HepG2 (cell line): ENCODE measurements at regions not wholly inside any gene's neighbourhood (a gene's known extent, or its start where the extent isn't known, plus 50 kb on each side); places are given as distances from the start of the nearest gene placed in this dataset.

Experiments
- ATAC-seq: fragments of 200-7000 bp; cut with Tn5 transposase; 3 replicates; pipeline ENCODE4 v1.9.1; 2020; ENCODE audit warnings: mild to moderate bottlenecking, moderate library complexity
- BruUV-seq: library from RNA; stranded (reverse); fragments of 400-500 nt; replicated peaks from 2 replicates; lab custom pipeline; 2021; lab: Mats Ljungman, UMichigan
- CTCF ChIA-PET: fragments of 300-600 bp; formaldehyde crosslinking; extraction: SDS; loops from one replicate; lab custom pipeline; 2021; ENCODE audit warnings: low total read pairs, inconsistent platforms, low intra/inter-chr PET ratio; lab: Yijun Ruan, JAX
- POLR2A ChIA-PET: fragments of 350-600 bp; sonication (Branson Sonifier 250); formaldehyde crosslinking; loops from one replicate; lab custom pipeline; 2020; ENCODE audit warnings: antibody characterized with exemption, inconsistent platforms; lab: Yijun Ruan, JAX
- DNase-seq: peaks from one replicate; pipeline ENCODE4 v3.0.0-alpha.2; 2015; ENCODE audit warnings: low spot score
- FAIRE-seq: peaks from 3 replicates; lab custom pipeline; 2011; peaks lifted over from hg19 to GRCh38; lab: Jason Lieb, UNC
- H2AFZ ChIP-seq: one replicate; pipeline ENCODE4 v1.6.1; 2011; ENCODE audit warnings: low read length, inconsistent platforms
- H3K27ac ChIP-seq: fragments of 300-600 bp; 3 replicates; pipeline ENCODE4 v1.8.0; 2011; ENCODE audit warnings: mixed run types, mild to moderate bottlenecking, mixed read lengths, low read length, inconsistent platforms; ENCODE audit not compliant: insufficient read depth; ENCODE audit errors: extremely low read length
- H3K27me3 ChIP-seq, 2 experiments: fragments of 200-600 bp in 1 of 2; 2 replicates in 1 of 2; 3 replicates in 1 of 2; pipeline versions ENCODE4 v1.6.0 to v1.8.0; 2011; ENCODE audit warnings: low read length in 2 of 2, mild to moderate bottlenecking in 2 of 2, moderate library complexity in 2 of 2, inconsistent platforms in 1 of 2; ENCODE audit not compliant: insufficient read depth in 2 of 2, control insufficient read depth in 1 of 2
- H3K36me3 ChIP-seq, 2 experiments: fragments of 200-600 bp in 1 of 2; replicated peaks in 1 of 2; 2 replicates in 1 of 2; 3 replicates in 1 of 2; pipeline versions ENCODE4 v1.5.1 to v1.8.0; 2011; ENCODE audit warnings: low read length in 2 of 2, inconsistent platforms in 1 of 2; ENCODE audit not compliant: insufficient read depth in 2 of 2, control insufficient read depth in 1 of 2
- H3K4me1 ChIP-seq: 2 replicates; pipeline ENCODE4 v1.5.1; 2012; ENCODE audit warnings: low read length, inconsistent platforms; ENCODE audit not compliant: insufficient read depth
- H3K4me2 ChIP-seq: 2 replicates; pipeline ENCODE4 v1.6.0; 2011; ENCODE audit warnings: low read depth, low read length, inconsistent platforms
- H3K4me3 ChIP-seq, 3 experiments: fragments of 200-600 bp in 1 of 3; sonication (generic), shearing (Covaris generic) in 1 of 3; replicated peaks in 1 of 3; 2 replicates each; pipeline ENCODE4 v1.5.1; 2011 to 2016; ENCODE audit warnings: low read length in 3 of 3, inconsistent platforms in 2 of 3, low read depth in 2 of 3, mild to moderate bottlenecking in 2 of 3, control low read depth in 1 of 3, mixed read lengths in 1 of 3; ENCODE audit not compliant: insufficient read depth in 1 of 3
- H3K79me2 ChIP-seq: one replicate; pipeline ENCODE4 v1.6.1; 2011; ENCODE audit warnings: low read length, inconsistent platforms; ENCODE audit not compliant: insufficient read depth
- H3K9ac ChIP-seq: 2 replicates; pipeline ENCODE4 v1.6.0; 2011; ENCODE audit warnings: mild to moderate bottlenecking, low read depth, low read length, inconsistent platforms; ENCODE audit not compliant: insufficient read depth
- H3K9me3 ChIP-seq: 2 replicates; pipeline ENCODE4 v1.5.1; 2012; ENCODE audit warnings: mild to moderate bottlenecking, low read length
- H4K20me1 ChIP-seq: 2 replicates; pipeline ENCODE4 v1.6.0; 2011; ENCODE audit warnings: inconsistent platforms, mild to moderate bottlenecking, low read length, moderate library complexity; ENCODE audit not compliant: insufficient read depth
- HDAC1 ChIP-seq: sonication (generic); formaldehyde crosslinking; IDR thresholded peaks from 2 replicates; pipeline ENCODE4 v1.5.1; 2020; ENCODE audit warnings: mild to moderate bottlenecking, missing genetic modification reagents
- MEIS2 ChIP-seq: sonication (generic); formaldehyde crosslinking; IDR thresholded peaks from 2 replicates; pipeline ENCODE4 v1.9.0; 2021; ENCODE audit warnings: mild to moderate bottlenecking, missing genetic modification reagents
- MTF1 ChIP-seq: sonication (generic); formaldehyde crosslinking; IDR thresholded peaks from 2 replicates; pipeline ENCODE4 v1.5.0; 2020; ENCODE audit warnings: missing genetic modification reagents
- TGIF2 ChIP-seq: IDR thresholded peaks from 2 replicates; pipeline ENCODE4 v1.6.1; 2016; ENCODE audit warnings: control low read depth, missing compliant biosample characterization
- ZNF547 ChIP-seq: sonication (generic); formaldehyde crosslinking; IDR thresholded peaks from 2 replicates; pipeline ENCODE4 v1.5.1; 2020; ENCODE audit warnings: mild to moderate bottlenecking, missing genetic modification reagents
- ZNF841 ChIP-seq: sonication (generic); formaldehyde crosslinking; IDR thresholded peaks from 2 replicates; pipeline ENCODE4 v1.8.1; 2023; ENCODE audit warnings: missing genetic modification reagents, borderline replicate concordance
- WGBS: methylation state at CpG from one replicate; pipeline ENCODE4 v1.1.6; 2017; ENCODE audit warnings: low lambda C conversion rate; 5-methylcytosine and 5-hydroxymethylcytosine counted together
- in situ Hi-C: cut with HindIII; loops from 2 replicates; pipeline ENCODE4 v1.10.0; 2017; ENCODE audit warnings: low pct_unique_long_range_greater_than_20kb; ENCODE audit not compliant: extremely low pct_ligation_motif_present
- intact Hi-C: fragments of 100-400 bp; cut with micrococcal nuclease; formaldehyde crosslinking; loops from one replicate; pipeline ENCODE4 v1.10.0; 2022; ENCODE audit not compliant: unreplicated experiment
- TF ChIP-seq, protein P1 (sequence below), 2 experiments: sonication (generic) in 1 of 2; formaldehyde crosslinking in 1 of 2; IDR thresholded peaks; 2 replicates each; pipeline versions ENCODE4 v1.6.1 to v1.9.0; 2014 to 2022; ENCODE audit warnings: antibody characterized with exemption in 1 of 2, borderline replicate concordance in 1 of 2, inconsistent platforms in 1 of 2, low read depth in 1 of 2, missing genetic modification reagents in 1 of 2
- TF ChIP-seq, protein P2 (sequence below): sonication (generic); formaldehyde crosslinking; conservative IDR thresholded peaks from 2 replicates; pipeline ENCODE4 v1.4.0; 2020; ENCODE audit warnings: mild to moderate bottlenecking, missing genetic modification reagents, moderate library complexity

DNA sequence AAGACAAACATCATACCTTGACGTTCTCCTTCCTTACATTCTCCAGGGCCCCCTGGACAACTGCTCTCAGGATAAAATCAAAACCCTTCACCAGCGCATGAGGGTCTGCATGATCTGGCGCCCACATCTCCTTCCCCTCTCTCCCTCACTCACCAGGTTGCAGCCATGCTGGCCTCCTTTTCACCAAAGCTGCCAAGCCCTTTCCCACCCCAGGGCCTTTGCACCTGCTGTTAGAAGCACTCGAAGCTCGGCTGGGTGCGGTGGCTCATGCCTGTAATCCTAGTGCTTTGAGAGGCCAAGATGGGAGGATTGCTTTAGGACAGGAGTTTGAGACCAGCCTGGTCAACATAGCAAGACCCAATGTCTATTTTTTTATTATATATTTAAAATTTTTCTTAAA is 56.1 kb upstream of the NUP50 start:
- Histone ChIP-seq H3K9me3 (no peaks in the 10 kb centered on the region), H3K79me2 (no peaks in the 10 kb centered on the region), H3K36me3 (no peaks in the 10 kb centered on the region), H4K20me1 (no peaks in the 10 kb centered on the region), H3K27me3 (peaks cover 4 to 28% of the 10 kb centered on the region in 2 experiments), H3K9ac (no peak overlapping the region), H3K4me2 (no peak overlapping the region), H2AFZ (no peak overlapping the region), H3K4me1 (peaks cover 11% of the 10 kb centered on the region; the same call in 1 of the 2 replicates), H3K4me3 (no peak overlapping the region), H3K27ac (no peak overlapping the region)
- TF ChIP-seq, protein P1, sequence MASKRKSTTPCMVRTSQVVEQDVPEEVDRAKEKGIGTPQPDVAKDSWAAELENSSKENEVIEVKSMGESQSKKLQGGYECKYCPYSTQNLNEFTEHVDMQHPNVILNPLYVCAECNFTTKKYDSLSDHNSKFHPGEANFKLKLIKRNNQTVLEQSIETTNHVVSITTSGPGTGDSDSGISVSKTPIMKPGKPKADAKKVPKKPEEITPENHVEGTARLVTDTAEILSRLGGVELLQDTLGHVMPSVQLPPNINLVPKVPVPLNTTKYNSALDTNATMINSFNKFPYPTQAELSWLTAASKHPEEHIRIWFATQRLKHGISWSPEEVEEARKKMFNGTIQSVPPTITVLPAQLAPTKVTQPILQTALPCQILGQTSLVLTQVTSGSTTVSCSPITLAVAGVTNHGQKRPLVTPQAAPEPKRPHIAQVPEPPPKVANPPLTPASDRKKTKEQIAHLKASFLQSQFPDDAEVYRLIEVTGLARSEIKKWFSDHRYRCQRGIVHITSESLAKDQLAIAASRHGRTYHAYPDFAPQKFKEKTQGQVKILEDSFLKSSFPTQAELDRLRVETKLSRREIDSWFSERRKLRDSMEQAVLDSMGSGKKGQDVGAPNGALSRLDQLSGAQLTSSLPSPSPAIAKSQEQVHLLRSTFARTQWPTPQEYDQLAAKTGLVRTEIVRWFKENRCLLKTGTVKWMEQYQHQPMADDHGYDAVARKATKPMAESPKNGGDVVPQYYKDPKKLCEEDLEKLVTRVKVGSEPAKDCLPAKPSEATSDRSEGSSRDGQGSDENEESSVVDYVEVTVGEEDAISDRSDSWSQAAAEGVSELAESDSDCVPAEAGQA (IDR thresholded peaks at IDR 0.05; ENCODE audit: low read depth): no peak
- TF ChIP-seq, protein P1 (CRISPR knock-in tag; IDR thresholded peaks at IDR 0.05; ENCODE audit: borderline replicate concordance): no peak
- TF ChIP-seq HDAC1 (CRISPR knock-in tag): no peak
- TF ChIP-seq MEIS2: no peak
- no peak for TF ChIP-seq ZNF547 (CRISPR knock-in tag)
- TF ChIP-seq TGIF2 (CRISPR knock-in tag): no peak
- no peak for TF ChIP-seq ZNF841
- no peak for TF ChIP-seq MTF1 (CRISPR knock-in tag)
- TF ChIP-seq, protein P2, sequence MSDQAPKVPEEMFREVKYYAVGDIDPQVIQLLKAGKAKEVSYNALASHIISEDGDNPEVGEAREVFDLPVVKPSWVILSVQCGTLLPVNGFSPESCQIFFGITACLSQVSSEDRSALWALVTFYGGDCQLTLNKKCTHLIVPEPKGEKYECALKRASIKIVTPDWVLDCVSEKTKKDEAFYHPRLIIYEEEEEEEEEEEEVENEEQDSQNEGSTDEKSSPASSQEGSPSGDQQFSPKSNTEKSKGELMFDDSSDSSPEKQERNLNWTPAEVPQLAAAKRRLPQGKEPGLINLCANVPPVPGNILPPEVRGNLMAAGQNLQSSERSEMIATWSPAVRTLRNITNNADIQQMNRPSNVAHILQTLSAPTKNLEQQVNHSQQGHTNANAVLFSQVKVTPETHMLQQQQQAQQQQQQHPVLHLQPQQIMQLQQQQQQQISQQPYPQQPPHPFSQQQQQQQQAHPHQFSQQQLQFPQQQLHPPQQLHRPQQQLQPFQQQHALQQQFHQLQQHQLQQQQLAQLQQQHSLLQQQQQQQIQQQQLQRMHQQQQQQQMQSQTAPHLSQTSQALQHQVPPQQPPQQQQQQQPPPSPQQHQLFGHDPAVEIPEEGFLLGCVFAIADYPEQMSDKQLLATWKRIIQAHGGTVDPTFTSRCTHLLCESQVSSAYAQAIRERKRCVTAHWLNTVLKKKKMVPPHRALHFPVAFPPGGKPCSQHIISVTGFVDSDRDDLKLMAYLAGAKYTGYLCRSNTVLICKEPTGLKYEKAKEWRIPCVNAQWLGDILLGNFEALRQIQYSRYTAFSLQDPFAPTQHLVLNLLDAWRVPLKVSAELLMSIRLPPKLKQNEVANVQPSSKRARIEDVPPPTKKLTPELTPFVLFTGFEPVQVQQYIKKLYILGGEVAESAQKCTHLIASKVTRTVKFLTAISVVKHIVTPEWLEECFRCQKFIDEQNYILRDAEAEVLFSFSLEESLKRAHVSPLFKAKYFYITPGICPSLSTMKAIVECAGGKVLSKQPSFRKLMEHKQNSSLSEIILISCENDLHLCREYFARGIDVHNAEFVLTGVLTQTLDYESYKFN (CRISPR knock-in tag): no peak
- WGBS: 20% methylated on average over 6 of the region's 6 CpGs
- intact Hi-C loops: loop anchor here (10.0 kb wide), 1 partner anchor 87 kb away; no protein-coding TSS in a partner anchor
- no peak for ATAC-seq
- no TSS peak for BruUV-seq
- POLR2A ChIA-PET: no interaction called here
- no peak for DNase-seq
- no peak for FAIRE-seq
- CTCF ChIA-PET: no interaction called here
- in situ Hi-C loops: no loop called here
